OCI-LY7 (cell line): ENCODE measurements at regions not wholly inside any gene's neighbourhood (a gene's known extent, or its start where the extent isn't known, plus 50 kb on each side); places are given as distances from the start of the nearest gene placed in this dataset.

ENCODE experiments used
- EZH2phosphoT487 ChIP-seq: fragments of 200-600 bp; sonication (generic); IDR thresholded peaks from 2 replicates; pipeline ENCODE4 v1.6.1; 2018; ENCODE audit warnings: low read depth, borderline replicate concordance, mild to moderate bottlenecking, mixed run types, antibody characterized with exemption, low read length, moderate library complexity, mixed read lengths
- TF ChIP-seq, protein P1 (sequence below): fragments of 200-600 bp; sonication (generic); conservative IDR thresholded peaks from 2 replicates; pipeline ENCODE4 v1.5.1; 2014; ENCODE audit warnings: mild to moderate bottlenecking, antibody characterized with exemption, low read length, moderate library complexity, mixed read lengths

DNA sequence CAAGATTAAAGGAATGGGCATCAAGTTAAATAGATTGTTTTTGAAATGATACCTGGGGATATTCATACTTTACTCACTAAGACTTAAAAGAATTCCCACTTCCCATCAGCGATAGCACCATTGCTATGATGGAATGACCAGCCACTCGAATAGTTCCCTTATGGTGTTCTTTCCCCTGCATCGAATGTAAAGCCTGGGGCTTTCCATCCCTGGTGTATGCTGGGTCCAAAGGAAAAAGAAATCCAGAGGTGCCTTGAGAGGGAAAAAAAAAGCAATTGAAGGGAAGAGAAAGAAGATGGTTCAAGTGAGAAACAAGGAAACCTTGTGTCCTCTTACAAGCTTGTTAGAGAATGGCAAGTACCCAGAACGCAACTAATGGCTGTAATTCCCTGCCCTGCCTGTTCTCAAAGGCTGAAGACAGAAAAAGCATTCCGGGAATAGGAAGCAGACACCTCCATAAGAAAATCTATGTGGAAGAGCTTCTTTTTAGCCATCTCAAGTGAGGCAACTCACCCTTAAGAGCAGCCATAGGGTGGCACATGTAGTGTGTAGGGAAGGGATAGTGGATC, 351.1 kb upstream of the DAB2 start:
- TF ChIP-seq, protein P1, sequence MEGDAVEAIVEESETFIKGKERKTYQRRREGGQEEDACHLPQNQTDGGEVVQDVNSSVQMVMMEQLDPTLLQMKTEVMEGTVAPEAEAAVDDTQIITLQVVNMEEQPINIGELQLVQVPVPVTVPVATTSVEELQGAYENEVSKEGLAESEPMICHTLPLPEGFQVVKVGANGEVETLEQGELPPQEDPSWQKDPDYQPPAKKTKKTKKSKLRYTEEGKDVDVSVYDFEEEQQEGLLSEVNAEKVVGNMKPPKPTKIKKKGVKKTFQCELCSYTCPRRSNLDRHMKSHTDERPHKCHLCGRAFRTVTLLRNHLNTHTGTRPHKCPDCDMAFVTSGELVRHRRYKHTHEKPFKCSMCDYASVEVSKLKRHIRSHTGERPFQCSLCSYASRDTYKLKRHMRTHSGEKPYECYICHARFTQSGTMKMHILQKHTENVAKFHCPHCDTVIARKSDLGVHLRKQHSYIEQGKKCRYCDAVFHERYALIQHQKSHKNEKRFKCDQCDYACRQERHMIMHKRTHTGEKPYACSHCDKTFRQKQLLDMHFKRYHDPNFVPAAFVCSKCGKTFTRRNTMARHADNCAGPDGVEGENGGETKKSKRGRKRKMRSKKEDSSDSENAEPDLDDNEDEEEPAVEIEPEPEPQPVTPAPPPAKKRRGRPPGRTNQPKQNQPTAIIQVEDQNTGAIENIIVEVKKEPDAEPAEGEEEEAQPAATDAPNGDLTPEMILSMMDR: no peak
- TF ChIP-seq EZH2phosphoT487: no peak
